ENCODE measurements at regions not wholly inside any gene's neighbourhood (a gene's known extent, or its start where the extent isn't known, plus 50 kb on each side); places are given as distances from the start of the nearest gene placed in this dataset.

GRCh38 chr1:57883642-57883995 lies 459.8 kb upstream of the DAB1 start:
- TF ChIP-seq POLR2A (IDR thresholded peaks at IDR 0.05; ENCODE audit: low read depth, low read length) (no peak), TAF1 (IDR thresholded peaks at IDR 0.05; ENCODE audit: low read depth, low read length) (no peak), POLR2AphosphoS5 (IDR thresholded peaks at IDR 0.05; ENCODE audit: low read depth, low read length) (no peak), SPI1 (IDR thresholded peaks at IDR 0.05; ENCODE audit: low read depth, low read length) (no peak), POU2F2 (IDR thresholded peaks at IDR 0.05; ENCODE audit: low read depth, low read length) (no peak)
